Endothelial cell (in vitro differentiated cells): ENCODE measurements at regions not wholly inside any gene's neighbourhood (a gene's known extent, or its start where the extent isn't known, plus 50 kb on each side); places are given as distances from the start of the nearest gene placed in this dataset.

Experiments used
- DNase-seq: peaks from one replicate; pipeline ENCODE4 v3.0.0; 2021; ENCODE audit warnings: low spot score
- H3K27ac Mint-ChIP-seq: one replicate; pipeline ENCODE4 v1.8.0; 2021; ENCODE audit warnings: mixed read lengths, inconsistent platforms; ENCODE audit not compliant: unreplicated experiment
- H3K27me3 Mint-ChIP-seq: one replicate; pipeline ENCODE4 v1.8.0; 2021; ENCODE audit warnings: mild to moderate bottlenecking, moderate library complexity, mixed read lengths, inconsistent platforms; ENCODE audit not compliant: unreplicated experiment
- H3K36me3 Mint-ChIP-seq: one replicate; pipeline ENCODE4 v1.8.0; 2021; ENCODE audit warnings: mild to moderate bottlenecking, low read depth, mixed read lengths, inconsistent platforms; ENCODE audit not compliant: unreplicated experiment
- H3K4me1 Mint-ChIP-seq: one replicate; pipeline ENCODE4 v1.8.0; 2021; ENCODE audit warnings: mild to moderate bottlenecking, mixed read lengths, inconsistent platforms; ENCODE audit not compliant: unreplicated experiment
- H3K4me3 Mint-ChIP-seq: one replicate; pipeline ENCODE4 v1.8.0; 2021; ENCODE audit warnings: mild to moderate bottlenecking, mixed read lengths, inconsistent platforms; ENCODE audit not compliant: unreplicated experiment
- H3K9me3 Mint-ChIP-seq: one replicate; pipeline ENCODE4 v1.8.0; 2021; ENCODE audit warnings: mixed read lengths, inconsistent platforms; ENCODE audit not compliant: unreplicated experiment
- CTCF ChIP-seq: fragments of 200-600 bp; sonication (generic); IDR thresholded peaks from one replicate; pipeline ENCODE4 v1.5.0; 2021; ENCODE audit warnings: antibody characterized with exemption; ENCODE audit not compliant: unreplicated experiment

DNA sequence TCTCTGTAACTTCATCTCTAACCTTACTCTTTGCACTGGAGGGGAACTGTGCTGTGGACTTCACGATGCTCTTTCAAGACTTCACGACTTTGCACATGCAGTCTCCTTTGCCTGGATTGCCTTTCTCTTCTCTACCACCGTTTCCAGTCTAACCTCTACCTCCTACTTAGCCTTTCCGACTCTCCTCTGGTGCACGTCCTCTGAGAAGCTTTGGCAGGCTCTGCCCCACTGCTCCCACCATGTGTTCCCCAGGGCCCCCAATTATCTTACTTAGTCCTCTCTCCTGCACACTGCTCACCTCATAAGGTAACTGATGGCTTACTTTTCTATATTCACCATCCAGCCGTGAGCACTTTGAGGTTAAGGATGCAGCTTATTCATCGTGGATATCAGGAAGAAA lies 101.7 kb upstream of the GJB5 start:
- Mint-ChIP-seq H3K4me3 (no peak overlapping the region), H3K27me3 (no peaks in the 10 kb centered on the region), H3K9me3 (no peaks in the 10 kb centered on the region), H3K36me3 (no peaks in the 10 kb centered on the region), H3K27ac (no peak overlapping the region), H3K4me1 (peaks cover 9% of the 10 kb centered on the region)
- DNase-seq = no peak
- no peak for TF ChIP-seq CTCF

DNA sequence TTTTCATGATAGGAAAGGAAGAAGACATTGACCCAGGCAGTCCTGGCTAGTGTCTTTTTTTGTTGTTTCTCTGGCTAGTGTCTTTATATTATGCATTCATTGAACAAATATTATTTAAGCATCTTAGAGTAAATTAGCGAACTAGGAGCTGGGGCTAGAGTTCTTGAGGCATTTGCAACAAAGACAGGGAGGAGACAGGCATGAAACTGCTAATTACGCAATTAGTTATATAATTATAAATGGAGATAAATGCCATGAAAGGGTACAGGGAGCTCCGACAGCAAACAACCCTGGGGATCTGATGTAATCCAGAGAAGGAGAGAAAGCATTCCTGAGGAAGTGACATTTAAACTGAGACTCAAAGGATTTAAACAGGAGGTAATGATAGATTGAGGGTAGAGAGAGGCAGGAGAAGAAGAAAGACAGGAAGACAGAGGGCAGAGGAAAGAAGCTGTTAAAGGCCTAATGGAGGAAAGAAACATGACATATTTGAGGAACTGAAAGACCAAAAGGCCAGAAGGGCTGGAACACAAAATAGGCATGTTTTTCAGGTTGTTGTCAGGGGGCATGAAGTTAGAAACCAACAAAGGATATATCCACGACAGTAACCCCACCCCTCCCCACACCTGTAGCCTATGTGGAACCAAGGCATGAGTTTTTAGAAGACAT lies 99.5 kb upstream of the GJB5 start:
- Mint-ChIP-seq H3K27me3 (no peaks in the 10 kb centered on the region), H3K9me3 (no peaks in the 10 kb centered on the region), H3K27ac (no peak overlapping the region), H3K4me3 (no peak overlapping the region), H3K36me3 (no peaks in the 10 kb centered on the region), H3K4me1 (peaks cover 9% of the 10 kb centered on the region)
- DNase-seq = no peak
- TF ChIP-seq CTCF = no peak

DNA sequence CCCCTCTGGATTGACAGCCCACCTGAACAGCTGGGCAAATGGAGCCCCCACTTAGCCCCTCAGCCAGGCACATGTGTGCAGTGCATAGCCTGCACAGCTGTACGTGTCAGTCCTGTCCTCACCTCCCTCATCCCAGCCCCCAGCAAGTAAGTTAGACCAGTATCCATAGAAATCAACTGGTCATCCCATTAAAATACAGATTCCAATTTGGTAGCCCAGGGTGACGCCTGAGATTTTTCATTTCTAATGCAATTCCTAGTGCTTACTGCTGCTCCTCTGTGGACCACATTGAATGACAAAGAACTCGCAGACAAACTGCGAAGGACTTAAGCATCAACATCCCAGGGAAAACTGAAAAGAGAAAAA lies 99.0 kb upstream of the GJB5 start:
- Mint-ChIP-seq H3K4me3 (no peak overlapping the region), H3K36me3 (no peaks in the 10 kb centered on the region), H3K4me1 (peaks cover 9% of the 10 kb centered on the region), H3K27me3 (no peaks in the 10 kb centered on the region), H3K9me3 (no peaks in the 10 kb centered on the region), H3K27ac (no peak overlapping the region)
- TF ChIP-seq CTCF = no peak
- DNase-seq = no peak

DNA sequence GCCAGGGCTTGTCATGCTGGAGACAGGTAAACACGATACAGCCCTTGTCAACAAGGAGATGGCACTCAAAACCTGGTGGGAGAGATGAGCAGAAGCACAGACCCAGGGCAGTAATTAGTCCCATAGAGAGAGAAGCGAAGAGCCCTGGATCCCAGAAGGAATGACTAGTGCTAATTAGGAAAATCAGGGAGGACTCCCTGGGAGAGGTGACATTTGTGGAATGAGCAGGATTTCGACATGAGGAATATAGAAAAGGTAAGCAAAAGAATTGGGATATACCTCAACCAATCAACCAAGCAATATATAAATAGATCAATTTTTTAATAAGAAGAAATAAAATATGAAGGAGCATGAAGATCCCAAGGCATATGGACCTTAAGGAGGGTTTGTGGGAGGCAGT lies 98.5 kb upstream of the GJB5 start:
- Mint-ChIP-seq H3K4me3 (no peak overlapping the region), H3K9me3 (no peaks in the 10 kb centered on the region)
- TF ChIP-seq CTCF = no peak

GRCh38 chr1:34656731-34657130 lies 98.1 kb upstream of the GJB5 start:
- Mint-ChIP-seq H3K27me3 (no peaks in the 10 kb centered on the region), H3K36me3 (no peaks in the 10 kb centered on the region), H3K4me1 (peaks cover 9% of the 10 kb centered on the region), H3K9me3 (no peaks in the 10 kb centered on the region), H3K27ac (no peak overlapping the region), H3K4me3 (no peak overlapping the region)
- no peak for DNase-seq
- TF ChIP-seq CTCF = no peak

More for the DNA sequence above, 98.5 kb upstream of the GJB5 start:
- H3K4me1 Mint-ChIP-seq = peaks cover 9% of the 10 kb centered on the region
- H3K36me3 Mint-ChIP-seq = no peaks in the 10 kb centered on the region
- H3K27me3 Mint-ChIP-seq = no peaks in the 10 kb centered on the region
- no peak overlapping the region for H3K27ac Mint-ChIP-seq
- no peak for DNase-seq
